Liver (tissue), 8 donors: ENCODE measurements at regions not wholly inside any gene's neighbourhood (a gene's known extent, or its start where the extent isn't known, plus 50 kb on each side); places are given as distances from the start of the nearest gene placed in this dataset.
A peak's percentile ranks its signal among the peaks of the same experiment; 100 is the strongest.

Experiments
- DNase-seq: peaks from one replicate; pipeline ENCODE4 v3.0.0-alpha.2; 2017; ENCODE audit warnings: low spot score
- H3K27ac ChIP-seq, 2 donors: one replicate each; pipeline ENCODE4 v1.7.0; 2013; ENCODE audit warnings: inconsistent platforms in 2 of 2, low read length in 2 of 2, control low read depth in 1 of 2, low read depth in 1 of 2, mild to moderate bottlenecking in 1 of 2
- H3K27me3 ChIP-seq, 4 donors: one replicate each; pipeline versions ENCODE4 v1.6.1 to v1.7.0; 2013; ENCODE audit warnings: low read length in 3 of 4, inconsistent platforms in 1 of 4, mild to moderate bottlenecking in 1 of 4, moderate library complexity in 1 of 4; ENCODE audit not compliant: control insufficient read depth in 4 of 4, insufficient read depth in 4 of 4
- H3K36me3 ChIP-seq, 4 donors: one replicate each; pipeline versions ENCODE4 v1.6.1 to v1.7.0; 2013; ENCODE audit warnings: low read length in 3 of 4, mild to moderate bottlenecking in 3 of 4, low read depth in 1 of 4, moderate library complexity in 1 of 4; ENCODE audit not compliant: control insufficient read depth in 4 of 4, insufficient read depth in 3 of 4
- H3K4me1 ChIP-seq, 4 donors: one replicate each; pipeline versions ENCODE4 v1.6.1 to v1.7.0; 2013; ENCODE audit warnings: low read length in 3 of 4, mild to moderate bottlenecking in 3 of 4, moderate library complexity in 1 of 4; ENCODE audit not compliant: control insufficient read depth in 4 of 4, insufficient read depth in 4 of 4
- H3K4me3 ChIP-seq, 3 donors: one replicate each; pipeline versions ENCODE4 v1.6.1 to v1.7.0; 2013; ENCODE audit warnings: low read length in 3 of 3, control low read depth in 1 of 3, low read depth in 1 of 3, mild to moderate bottlenecking in 1 of 3
- H3K9ac ChIP-seq, 2 donors: one replicate each; pipeline ENCODE4 v1.7.0; 2013; ENCODE audit warnings: low read length in 2 of 2, mild to moderate bottlenecking in 2 of 2, moderate library complexity in 2 of 2, control low read depth in 1 of 2, low read depth in 1 of 2
- H3K9me3 ChIP-seq, 4 donors: one replicate each; pipeline versions ENCODE4 v1.6.1 to v1.7.0; 2013; ENCODE audit warnings: low read length in 3 of 4; ENCODE audit not compliant: control insufficient read depth in 4 of 4
- CTCF ChIP-seq: fragments of 150-350 bp; IDR thresholded peaks from 2 replicates; pipeline ENCODE4 v1.5.1; 2017; ENCODE audit warnings: improper control_type of control experiment, low read depth, low read length; ENCODE audit not compliant: missing input control
- EGR1 ChIP-seq, 2 donors: IDR thresholded peaks; 2 replicates each; pipeline ENCODE4 v1.6.1; 2016 to 2018; ENCODE audit warnings: antibody characterized with exemption in 2 of 2, low read depth in 2 of 2
- FOXA1 ChIP-seq: IDR thresholded peaks from 2 replicates; pipeline ENCODE4 v1.6.1; 2016; ENCODE audit warnings: antibody characterized with exemption
- FOXA2 ChIP-seq: IDR thresholded peaks from 2 replicates; pipeline ENCODE4 v1.6.1; 2016; ENCODE audit warnings: antibody characterized with exemption
- GABPA ChIP-seq, 2 donors: IDR thresholded peaks in 1 of 2; conservative IDR thresholded peaks in 1 of 2; 2 replicates each; pipeline ENCODE4 v1.6.1; 2016; ENCODE audit warnings: antibody characterized with exemption in 2 of 2, mild to moderate bottlenecking in 1 of 2, moderate library complexity in 1 of 2
- HNF4A ChIP-seq, 2 donors: conservative IDR thresholded peaks; 2 replicates each; pipeline ENCODE4 v1.6.1; 2016; ENCODE audit warnings: antibody characterized with exemption in 2 of 2, mild to moderate bottlenecking in 2 of 2
- HNF4G ChIP-seq: IDR thresholded peaks from 2 replicates; pipeline ENCODE4 v1.6.1; 2016; ENCODE audit warnings: antibody characterized with exemption
- JUND ChIP-seq, 2 donors: IDR thresholded peaks; 2 replicates each; pipeline ENCODE4 v1.6.1; 2016; ENCODE audit warnings: antibody characterized with exemption in 2 of 2
- MAX ChIP-seq: IDR thresholded peaks from 2 replicates; pipeline ENCODE4 v1.6.1; 2016; ENCODE audit warnings: antibody characterized with exemption
- NR2F2 ChIP-seq: IDR thresholded peaks from 2 replicates; pipeline ENCODE4 v1.6.1; 2016; ENCODE audit warnings: antibody characterized with exemption
- RAD21 ChIP-seq, 2 donors: IDR thresholded peaks; 2 replicates each; pipeline ENCODE4 v1.6.1; 2016; ENCODE audit warnings: antibody characterized with exemption in 2 of 2, mild to moderate bottlenecking in 2 of 2
- REST ChIP-seq: IDR thresholded peaks from 2 replicates; pipeline ENCODE4 v1.6.1; 2016; ENCODE audit warnings: antibody characterized with exemption, mild to moderate bottlenecking
- RXRA ChIP-seq, 2 donors: IDR thresholded peaks; 2 replicates each; pipeline ENCODE4 v1.6.1; 2017 to 2018; ENCODE audit warnings: antibody characterized with exemption in 2 of 2, mild to moderate bottlenecking in 1 of 2
- SP1 ChIP-seq: IDR thresholded peaks from 2 replicates; pipeline ENCODE4 v1.6.1; 2018; ENCODE audit warnings: antibody characterized with exemption, mild to moderate bottlenecking
- TAF1 ChIP-seq: conservative IDR thresholded peaks from 2 replicates; pipeline ENCODE4 v1.6.1; 2016; ENCODE audit warnings: antibody characterized with exemption, mild to moderate bottlenecking
- YY1 ChIP-seq: IDR thresholded peaks from 2 replicates; pipeline ENCODE4 v1.6.1; 2016; ENCODE audit warnings: antibody characterized with exemption, mild to moderate bottlenecking
- ZBTB33 ChIP-seq: IDR thresholded peaks from 2 replicates; pipeline ENCODE4 v1.6.1; 2016; ENCODE audit warnings: antibody characterized with exemption
- WGBS: extraction: QIAGEN DNeasy Blood & Tissue Kit; methylation state at CpG from one replicate; pipeline ENCODE4 v1.1.7; 2013; 5-methylcytosine and 5-hydroxymethylcytosine counted together
- donor health status: healthy.
- donor health status: healthy.
- donor health status: healthy.
- donor health status: healthy.
- donor health status: healthy.

GRCh38 chr10:130425881-130426435 lies 289.8 kb downstream of the GLRX3 start:
- peak; percentile 9 for DNase-seq
- H3K4me1 ChIP-seq: no peaks in the 10 kb centered on the region
- H3K4me3 ChIP-seq: no peak overlapping the region
- H3K27ac ChIP-seq: no peak overlapping the region
- no peaks in the 10 kb centered on the region for H3K36me3 ChIP-seq
- H3K9ac ChIP-seq: no peak overlapping the region
- peaks cover 0 to 2% (median under 1%) of the 10 kb centered on the region in 4 donors for H3K9me3 ChIP-seq
- 78% methylated on average over 10 of the region's 10 CpGs for WGBS
- H3K27me3 ChIP-seq: peaks cover 0 to 3% (median 1%) of the 10 kb centered on the region in 4 donors
- TF ChIP-seq SP1 (no peak), EGR1 (IDR thresholded peaks at IDR 0.05; ENCODE audit: low read depth in 2 of 2) (no peak), RAD21 (IDR thresholded peaks at IDR 0.05) (no peak), FOXA1 (no peak), REST (no peak), YY1 (no peak), MAX (no peak), TAF1 (no peak), HNF4A (conservative IDR thresholded peaks at IDR 0.05) (no peak), NR2F2 (no peak), RXRA (IDR thresholded peaks at IDR 0.05) (no peak), FOXA2 (no peak), GABPA (IDR thresholded peaks at IDR 0.05 in 1 of 2, conservative IDR thresholded peaks at IDR 0.05 in 1 of 2) (no peak), JUND (IDR thresholded peaks at IDR 0.05) (no peak), CTCF (no peak), ZBTB33 (no peak), HNF4G (no peak)
